Renal cortical epithelial cell (primary cell): ENCODE measurements at regions not wholly inside any gene's neighbourhood (a gene's known extent, or its start where the extent isn't known, plus 50 kb on each side); places are given as distances from the start of the nearest gene placed in this dataset.
"Not testable (repeated sequence)": the region's sequence is repeated elsewhere in the genome, so short reads cannot be mapped to it uniquely, and the experiment has no call there.

ENCODE experiments used
- DNase-seq: peaks from one replicate; pipeline ENCODE4 v3.0.0-alpha.2; 2011; ENCODE audit warnings: low read depth

DNA sequence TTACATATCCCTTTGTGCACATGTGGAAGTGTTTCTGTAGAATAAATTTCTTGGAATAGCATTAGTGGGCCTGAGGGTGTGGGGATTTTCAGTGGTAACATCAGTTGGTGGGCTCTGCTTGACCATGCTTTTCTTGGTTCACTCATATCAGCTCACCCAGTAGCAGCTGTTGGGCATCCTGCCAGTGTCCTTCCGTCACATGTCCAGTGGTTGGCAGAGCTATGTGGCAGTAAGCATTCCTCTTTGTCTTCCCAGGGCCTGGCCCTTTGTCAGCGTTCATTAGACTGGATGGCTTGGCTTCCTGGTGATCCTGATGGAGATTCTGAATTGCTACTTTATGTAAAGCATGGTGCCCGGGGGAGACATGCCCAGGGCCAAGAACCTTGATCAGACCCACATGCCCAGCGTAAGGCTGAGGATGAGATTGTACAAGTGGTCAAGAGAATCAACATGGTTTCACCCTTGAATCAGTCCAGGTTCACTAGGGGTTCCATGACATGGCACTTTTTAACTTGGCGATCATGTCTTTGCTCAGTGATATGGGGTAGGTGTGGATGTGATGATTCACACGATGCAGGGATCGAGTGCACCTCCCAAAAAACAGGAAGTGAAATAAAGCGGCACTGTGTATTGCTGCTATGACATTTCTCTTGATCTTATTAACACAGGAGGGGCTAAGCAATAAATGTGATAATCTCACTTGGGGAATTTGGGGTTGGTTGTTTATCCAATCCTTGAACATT, 72.1 kb upstream of the IGFBP7 start:
- DNase-seq = no peak

DNA sequence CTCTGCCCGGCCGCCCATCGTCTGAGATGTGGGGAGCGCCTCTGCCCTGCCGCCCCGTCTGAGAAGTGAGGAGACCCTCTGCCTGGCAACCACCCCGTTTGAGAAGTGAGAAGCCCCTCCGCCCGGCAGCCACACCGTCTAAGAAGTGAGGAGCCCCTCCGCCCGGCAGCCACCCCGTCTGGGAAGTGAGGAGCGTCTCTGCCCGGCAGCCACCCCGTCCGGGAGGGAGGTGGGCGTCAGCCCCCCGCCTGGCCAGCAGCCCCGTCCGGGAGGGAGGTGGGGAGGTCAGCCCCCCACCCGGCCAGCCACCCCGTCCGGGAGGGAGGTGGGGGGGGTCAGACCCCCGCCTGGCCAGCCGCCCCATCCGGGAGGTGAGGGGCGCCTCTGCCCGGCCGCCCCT, 63.0 kb upstream of the IGFBP7 start:
- not testable (repeated sequence) for DNase-seq

DNA sequence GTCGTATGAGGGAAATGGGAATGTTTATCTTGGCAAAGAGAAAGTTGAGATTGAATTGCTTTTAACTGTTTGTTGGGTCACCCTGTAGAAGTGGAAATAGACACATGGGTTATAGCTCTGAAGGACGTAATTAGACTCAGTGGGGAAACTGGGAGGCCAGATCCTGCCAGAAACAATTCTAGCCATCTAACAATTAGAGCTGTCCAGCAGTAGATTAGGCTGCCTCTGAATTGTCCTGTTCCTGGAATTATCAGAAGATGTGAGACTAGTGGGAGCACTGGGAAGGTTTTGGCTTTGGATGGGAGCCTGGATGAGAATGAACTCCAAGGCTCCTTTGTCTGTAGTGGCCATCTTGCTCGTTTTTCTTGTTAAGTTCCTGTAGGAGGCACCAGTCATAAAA, 61.9 kb upstream of the IGFBP7 start:
- no peak for DNase-seq

DNA sequence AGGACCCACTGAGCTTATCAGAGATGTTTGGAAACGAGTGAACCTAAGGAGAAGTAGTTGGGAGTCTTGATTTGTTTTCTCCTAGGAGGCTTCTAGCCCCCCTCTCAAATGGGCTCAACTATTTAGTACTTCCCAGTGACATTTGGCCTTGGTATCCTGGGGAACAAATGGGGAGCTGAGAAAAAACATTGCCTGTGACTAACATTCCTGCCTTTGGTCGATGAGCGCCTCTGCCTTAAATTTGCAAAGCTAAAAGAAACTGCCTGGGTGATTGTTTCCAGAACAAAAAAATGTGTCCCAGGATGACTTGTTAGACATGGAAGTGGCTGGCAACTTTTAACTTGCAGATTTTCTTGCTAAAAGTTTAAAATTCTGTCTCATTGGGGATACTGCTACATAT, 58.8 kb upstream of the IGFBP7 start:
- DNase-seq = no peak

DNA sequence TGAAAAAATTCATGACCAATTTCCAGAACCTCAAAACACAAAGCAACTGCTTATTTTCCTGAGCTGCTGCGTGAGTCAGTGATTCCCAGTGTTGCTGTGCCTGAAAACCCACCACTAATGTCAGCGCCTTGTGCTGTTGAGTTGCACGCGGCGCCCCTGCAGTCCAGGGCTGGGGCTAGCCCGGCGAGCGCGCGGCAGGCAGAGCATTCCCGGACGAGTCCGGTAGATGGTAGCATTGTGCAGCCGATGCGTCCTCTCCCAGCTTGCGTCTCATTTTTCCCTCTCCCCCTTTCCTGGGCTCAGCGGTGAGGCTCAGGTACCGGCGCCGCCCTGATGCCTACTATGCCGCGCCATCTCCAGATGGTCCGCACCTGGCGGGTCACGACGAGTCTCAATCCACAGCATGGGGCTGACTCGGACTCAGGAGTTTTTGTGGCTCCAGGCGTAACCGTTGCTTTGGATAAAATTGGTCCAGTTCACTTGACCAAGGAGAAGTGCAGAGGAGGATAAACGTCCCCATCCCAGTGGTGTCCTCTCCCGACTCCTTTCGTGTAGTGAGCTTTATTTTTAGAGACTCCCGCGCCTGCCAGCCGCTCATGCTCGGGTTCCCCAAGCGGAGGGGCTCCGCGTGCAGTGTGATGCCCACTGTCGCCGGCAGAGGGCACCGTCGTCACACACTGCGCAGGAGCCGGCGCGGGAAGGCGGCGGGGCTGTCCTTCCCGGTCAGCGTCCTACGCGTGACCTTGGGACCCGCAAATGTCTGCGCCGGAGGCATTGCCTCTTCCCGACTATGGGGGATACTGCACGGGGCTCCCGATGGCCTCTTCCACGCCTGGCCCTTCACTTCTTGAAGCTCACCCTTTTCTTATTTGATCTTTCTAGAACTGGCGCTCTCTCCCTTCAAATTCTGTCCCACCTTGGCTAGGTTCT, 53.6 kb upstream of the IGFBP7 start:
- peak; percentile 52 for DNase-seq

DNA sequence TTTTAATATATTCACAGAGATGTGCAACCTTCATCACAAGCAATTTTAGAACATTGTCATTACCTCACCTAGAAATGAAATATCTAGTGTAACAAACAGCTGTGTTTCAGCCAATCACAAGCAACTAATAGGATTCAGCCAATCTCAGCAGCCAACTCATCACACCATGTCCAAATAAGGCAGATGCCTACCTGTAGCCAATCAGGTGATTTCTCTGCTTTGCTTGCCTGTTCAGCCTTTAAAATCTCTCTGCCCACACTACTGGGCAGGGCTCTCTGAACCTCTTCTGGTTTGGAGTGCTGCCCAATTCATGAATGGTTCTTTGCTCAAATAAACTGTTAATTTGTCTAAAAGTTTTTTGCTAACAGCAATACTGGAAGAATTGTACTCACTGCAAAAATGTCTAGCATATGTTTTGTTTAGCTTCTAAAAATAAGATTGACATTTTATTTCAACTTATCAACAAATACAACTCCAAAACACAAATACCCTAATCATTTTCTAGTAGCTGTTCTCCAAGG, 52.4 kb upstream of the IGFBP7 start:
- peak; percentile 21 for DNase-seq
